ENCODE measurements at regions not wholly inside any gene's neighbourhood (a gene's known extent, or its start where the extent isn't known, plus 50 kb on each side); places are given as distances from the start of the nearest gene placed in this dataset.

- peaks cover 49% of the 10 kb centered on the region for H3K4me1 Mint-ChIP-seq
- no peak overlapping the region for H3K27ac Mint-ChIP-seq
- DNase-seq = no peak
- peaks cover 6% of the 10 kb centered on the region for H3K9me3 Mint-ChIP-seq
- H3K4me3 Mint-ChIP-seq = no peak overlapping the region
- no peak for TF ChIP-seq CTCF (IDR thresholded peaks at IDR 0.05)
- peaks cover 13% of the 10 kb centered on the region for H3K27me3 Mint-ChIP-seq (ENCODE audit: low read depth, poor library complexity)
- no peaks in the 10 kb centered on the region for H3K36me3 Mint-ChIP-seq (ENCODE audit: low read depth)
Measured at GRCh38 chr19:29003641-29004409, 209.1 kb downstream of the UQCRFS1 start.

DNA sequence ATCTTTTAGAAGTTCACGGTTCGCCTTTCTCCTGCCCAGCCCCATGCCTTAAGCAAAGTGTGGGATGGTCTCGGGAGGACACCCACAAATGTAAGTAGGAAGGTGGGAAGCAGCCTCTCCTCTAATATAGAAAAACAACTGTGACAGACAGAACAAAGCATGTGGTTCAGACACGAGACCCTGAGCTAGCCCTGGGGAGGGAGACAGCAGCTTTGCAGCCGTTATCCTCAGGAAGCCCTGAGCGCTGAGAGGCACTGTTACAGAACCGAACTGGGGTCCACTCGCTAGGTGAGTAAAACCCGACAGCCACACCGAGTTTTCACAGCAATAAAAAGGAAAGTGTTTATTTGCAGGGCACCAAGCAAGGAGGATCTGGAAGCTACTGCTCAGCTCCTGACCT lies 210.6 kb downstream of the UQCRFS1 start:
- Mint-ChIP-seq H3K4me3 (no peak overlapping the region), H3K9me3 (peaks cover 19% of the 10 kb centered on the region)
- DNase-seq = no peak

DNA sequence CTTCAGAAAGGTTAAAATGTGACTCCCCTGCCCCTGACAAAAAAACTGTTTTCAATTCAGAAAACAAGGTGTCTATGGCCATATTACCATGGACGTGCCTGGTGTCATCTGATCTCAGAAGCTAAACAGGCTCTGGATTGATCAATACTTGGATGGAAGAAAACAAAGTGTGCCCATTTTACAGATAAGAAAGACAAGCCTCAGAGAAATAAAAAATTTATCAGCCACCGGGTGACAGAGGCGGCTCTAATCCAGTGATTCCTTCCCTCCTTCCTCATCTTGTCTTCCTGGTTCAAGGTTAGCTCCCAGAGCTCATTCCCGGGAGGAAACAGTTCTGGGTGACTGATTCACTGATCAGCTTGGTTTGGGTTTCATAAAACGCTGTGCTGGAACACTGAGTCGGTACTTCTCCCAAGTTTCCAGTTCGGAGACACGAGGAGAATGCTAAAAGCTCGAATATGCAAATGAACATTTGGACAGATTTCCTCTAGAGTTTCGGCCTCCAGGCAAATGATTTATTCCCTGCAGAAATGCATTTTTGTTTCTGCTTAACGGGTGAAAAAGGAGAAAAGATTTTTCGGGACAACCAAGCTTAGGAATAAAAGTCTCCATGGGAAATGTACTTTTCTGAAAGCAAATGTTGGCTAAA lies 211.2 kb downstream of the UQCRFS1 start:
- H3K4me1 Mint-ChIP-seq = peaks cover 50% of the 10 kb centered on the region
- H3K27ac Mint-ChIP-seq = no peak overlapping the region
- peaks cover 10% of the 10 kb centered on the region for H3K27me3 Mint-ChIP-seq (ENCODE audit: low read depth, poor library complexity)
- DNase-seq = no peak
- H3K36me3 Mint-ChIP-seq (ENCODE audit: low read depth) = no peaks in the 10 kb centered on the region
- H3K4me3 Mint-ChIP-seq = no peak overlapping the region
- peaks cover 25% of the 10 kb centered on the region for H3K9me3 Mint-ChIP-seq
- no peak for TF ChIP-seq CTCF (IDR thresholded peaks at IDR 0.05)

More for the DNA sequence above, 210.6 kb downstream of the UQCRFS1 start:
- Mint-ChIP-seq H3K4me1 (peaks cover 50% of the 10 kb centered on the region), H3K36me3 (ENCODE audit: low read depth) (no peaks in the 10 kb centered on the region), H3K27ac (no peak overlapping the region), H3K27me3 (ENCODE audit: low read depth, poor library complexity) (peaks cover 10% of the 10 kb centered on the region)
- TF ChIP-seq CTCF (IDR thresholded peaks at IDR 0.05) = no peak

DNA sequence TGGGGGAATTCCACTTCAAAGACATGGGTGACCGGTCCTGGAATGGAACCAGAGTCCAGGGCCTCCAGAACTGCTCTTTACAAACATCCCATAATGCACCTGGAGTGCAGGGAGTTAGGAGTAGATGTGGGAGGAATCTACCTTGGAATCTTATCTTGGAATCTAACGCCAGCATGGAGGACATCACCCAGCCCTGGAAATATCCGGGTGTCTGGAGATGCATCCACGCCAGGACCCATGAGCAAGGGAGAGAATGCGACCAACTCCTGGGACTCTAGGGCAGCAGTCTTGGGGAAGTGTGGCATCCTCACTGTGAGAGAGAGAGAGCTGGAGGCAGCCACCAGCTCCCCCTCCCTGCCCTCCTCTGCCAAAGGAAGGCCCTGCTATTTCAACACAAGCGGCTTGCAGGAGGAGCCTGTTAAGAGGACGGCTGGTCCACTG lies 211.8 kb downstream of the UQCRFS1 start:
- peaks cover 50% of the 10 kb centered on the region for H3K4me1 Mint-ChIP-seq
- DNase-seq = no peak

GRCh38 chr19:28999724-29000433 lies 213.1 kb downstream of the UQCRFS1 start:
- H3K4me3 Mint-ChIP-seq = no peak overlapping the region
- no peaks in the 10 kb centered on the region for H3K36me3 Mint-ChIP-seq (ENCODE audit: low read depth)
- H3K27me3 Mint-ChIP-seq (ENCODE audit: low read depth, poor library complexity) = peaks cover 7% of the 10 kb centered on the region
- H3K9me3 Mint-ChIP-seq = peaks cover 41% of the 10 kb centered on the region
- no peak overlapping the region for H3K27ac Mint-ChIP-seq
- H3K4me1 Mint-ChIP-seq = peaks cover 41% of the 10 kb centered on the region
- no peak for DNase-seq
- TF ChIP-seq CTCF (IDR thresholded peaks at IDR 0.05) = no peak

More for the DNA sequence above, 211.8 kb downstream of the UQCRFS1 start:
- Mint-ChIP-seq H3K36me3 (ENCODE audit: low read depth) (no peaks in the 10 kb centered on the region), H3K27me3 (ENCODE audit: low read depth, poor library complexity) (peaks cover 8% of the 10 kb centered on the region), H3K4me3 (no peak overlapping the region), H3K27ac (no peak overlapping the region), H3K9me3 (peaks cover 31% of the 10 kb centered on the region)
- no peak for TF ChIP-seq CTCF (IDR thresholded peaks at IDR 0.05)
